DND-41 (cell line): ENCODE measurements at regions not wholly inside any gene's neighbourhood (a gene's known extent, or its start where the extent isn't known, plus 50 kb on each side); places are given as distances from the start of the nearest gene placed in this dataset.

Experiments
- CTCF ChIP-seq: IDR thresholded peaks from 2 replicates; pipeline ENCODE4 v1.5.1; 2012; ENCODE audit warnings: borderline replicate concordance, low read length, moderate library complexity, mild to moderate bottlenecking; ENCODE audit not compliant: poor library complexity, severe bottlenecking; ENCODE audit errors: extremely low read depth
- EZH2 ChIP-seq: IDR thresholded peaks from 3 replicates; pipeline ENCODE4 v1.6.1; 2012; ENCODE audit warnings: borderline replicate concordance, low read depth, mild to moderate bottlenecking, moderate library complexity, low read length, inconsistent platforms; ENCODE audit not compliant: severe bottlenecking

- no peak for TF ChIP-seq CTCF
- no peak for TF ChIP-seq EZH2
Observed at GRCh38 chr6:55953335-55953734, 77.9 kb upstream of the BMP5 start.
